GM13977 (cell line): ENCODE measurements at regions not wholly inside any gene's neighbourhood (a gene's known extent, or its start where the extent isn't known, plus 50 kb on each side); places are given as distances from the start of the nearest gene placed in this dataset.

Experiments
- DNase-seq: peaks from one replicate; pipeline ENCODE4 v3.0.0; 2012; ENCODE audit warnings: low spot score
- in situ Hi-C: fragments of 300-500 bp; cut with MboI; formaldehyde crosslinking; loops from one replicate; pipeline ENCODE4 v1.12.0; 2022; ENCODE audit warnings: low sequenced_read_pairs, low pct_unique_long_range_greater_than_20kb, mixed read lengths, inconsistent platforms; ENCODE audit not compliant: unreplicated experiment
- TF ChIP-seq, protein P1 (sequence below): IDR thresholded peaks from 2 replicates; pipeline ENCODE4 v1.5.1; 2012; ENCODE audit warnings: mild to moderate bottlenecking, control low read depth; ENCODE audit not compliant: insufficient read depth; ENCODE audit errors: extremely low read depth, missing control alignments

DNA sequence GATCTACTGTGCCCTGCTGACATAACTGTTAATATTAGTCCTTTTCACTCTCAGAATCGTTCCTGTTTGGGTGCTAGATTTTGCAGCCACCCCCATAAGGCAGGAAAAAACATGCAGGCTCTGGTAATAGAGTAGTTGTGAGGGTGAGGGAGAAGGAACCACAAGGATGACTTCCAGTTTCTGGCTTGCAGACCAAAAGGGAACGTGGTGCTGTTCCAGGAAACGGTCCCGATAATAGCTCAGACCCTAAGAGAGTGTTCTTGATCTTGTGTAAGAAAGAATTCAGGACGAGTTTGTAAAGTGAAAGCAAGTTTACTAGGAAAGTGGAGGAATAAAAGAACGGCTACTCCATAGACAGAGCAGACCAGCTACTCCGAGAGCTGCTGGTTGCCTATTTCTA, 50.7 kb upstream of the RHOU start:
- TF ChIP-seq, protein P1, sequence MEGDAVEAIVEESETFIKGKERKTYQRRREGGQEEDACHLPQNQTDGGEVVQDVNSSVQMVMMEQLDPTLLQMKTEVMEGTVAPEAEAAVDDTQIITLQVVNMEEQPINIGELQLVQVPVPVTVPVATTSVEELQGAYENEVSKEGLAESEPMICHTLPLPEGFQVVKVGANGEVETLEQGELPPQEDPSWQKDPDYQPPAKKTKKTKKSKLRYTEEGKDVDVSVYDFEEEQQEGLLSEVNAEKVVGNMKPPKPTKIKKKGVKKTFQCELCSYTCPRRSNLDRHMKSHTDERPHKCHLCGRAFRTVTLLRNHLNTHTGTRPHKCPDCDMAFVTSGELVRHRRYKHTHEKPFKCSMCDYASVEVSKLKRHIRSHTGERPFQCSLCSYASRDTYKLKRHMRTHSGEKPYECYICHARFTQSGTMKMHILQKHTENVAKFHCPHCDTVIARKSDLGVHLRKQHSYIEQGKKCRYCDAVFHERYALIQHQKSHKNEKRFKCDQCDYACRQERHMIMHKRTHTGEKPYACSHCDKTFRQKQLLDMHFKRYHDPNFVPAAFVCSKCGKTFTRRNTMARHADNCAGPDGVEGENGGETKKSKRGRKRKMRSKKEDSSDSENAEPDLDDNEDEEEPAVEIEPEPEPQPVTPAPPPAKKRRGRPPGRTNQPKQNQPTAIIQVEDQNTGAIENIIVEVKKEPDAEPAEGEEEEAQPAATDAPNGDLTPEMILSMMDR = no peak
- DNase-seq = no peak
- in situ Hi-C loops = no loop called here

DNA sequence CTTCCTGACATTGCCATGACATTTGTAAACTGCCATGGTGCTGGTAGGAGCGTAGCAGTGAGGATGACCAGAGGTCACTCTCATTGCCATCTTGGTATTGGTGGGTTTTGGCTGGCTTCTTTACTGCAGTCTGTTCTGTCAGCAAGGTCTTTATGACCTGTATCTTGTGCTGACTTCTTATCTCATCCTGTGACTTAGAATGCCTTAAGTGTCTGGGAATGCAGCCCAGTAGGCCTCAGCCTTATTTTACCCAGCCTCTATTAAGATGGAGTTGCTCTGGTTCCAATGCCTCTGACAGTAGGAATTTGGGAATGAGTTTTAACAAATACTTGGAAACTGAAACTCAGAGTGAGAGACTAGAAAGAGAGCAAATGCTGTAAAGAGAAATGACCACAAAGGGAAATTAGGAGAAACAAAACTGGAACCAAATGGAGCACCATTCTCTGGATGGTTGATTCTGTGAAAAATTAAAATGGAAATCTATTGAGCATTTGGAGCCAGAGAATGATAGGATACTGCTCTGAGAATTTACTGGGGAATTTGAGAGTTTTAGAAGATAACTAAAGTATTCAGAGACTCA, 50.1 kb upstream of the RHOU start:
- no peak for DNase-seq
- in situ Hi-C loops = no loop called here
- TF ChIP-seq, protein P1 = no peak
